ENCODE measurements at regions not wholly inside any gene's neighbourhood (a gene's known extent, or its start where the extent isn't known, plus 50 kb on each side); places are given as distances from the start of the nearest gene placed in this dataset.

- Histone ChIP-seq H3K36me3 (replicated peaks in 1 of 2; ENCODE audit: control extremely low read depth in 1 of 2, control insufficient read depth in 1 of 2, extremely low read depth in 1 of 2, insufficient read depth in 2 of 2, low read length in 1 of 2) (no peaks in the 10 kb centered on the region), H3K4me3 (ENCODE audit: control extremely low read depth in 1 of 5, extremely low read depth in 1 of 5, insufficient read depth in 1 of 5, low read depth in 2 of 5, low read length in 4 of 5) (no peak overlapping the region), H2AFZ (ENCODE audit: insufficient read depth, low read depth, low read length, poor library complexity, severe bottlenecking) (no peak overlapping the region), H4K20me1 (ENCODE audit: control insufficient read depth, insufficient read depth, low read length, poor library complexity, severe bottlenecking) (no peaks in the 10 kb centered on the region), H3K4me1 (ENCODE audit: control insufficient read depth in 2 of 2, insufficient read depth in 2 of 2, low read length in 2 of 2) (peaks cover 27 to 33% of the 10 kb centered on the region in 2 donors), H3K9me3 (ENCODE audit: control extremely low read depth in 1 of 3, control insufficient read depth in 2 of 3, insufficient read depth in 1 of 3, low read length in 2 of 3) (no peaks in the 10 kb centered on the region), H3K79me2 (ENCODE audit: control insufficient read depth, insufficient read depth, low read length) (no peaks in the 10 kb centered on the region), H3K27ac (ENCODE audit: low read length in 2 of 2) (no peak overlapping the region), H3K27me3 (replicated peaks in 1 of 4; ENCODE audit: control extremely low read depth in 1 of 4, control insufficient read depth in 3 of 4, insufficient read depth in 4 of 4, low read length in 3 of 4) (no peaks in the 10 kb centered on the region), H3K4me2 (replicated peaks; ENCODE audit: low read depth, low read length, poor library complexity, severe bottlenecking) (no peak overlapping the region), H3K9ac (ENCODE audit: low read length) (no peak overlapping the region)
- Mint-ChIP-seq H3K4me3 (no peak overlapping the region), H3K27me3 (no peaks in the 10 kb centered on the region), H3K9me3 (ENCODE audit: insufficient read depth) (no peaks in the 10 kb centered on the region), H3K27ac (peak overlapping the region; percentile 97), H3K4me1 (peaks cover 39% of the 10 kb centered on the region)
- ChIA-PET POLR2A (no interaction called here), CTCF (interaction anchor here (0.6 to 7.3 kb wide), 4 partner anchors 220 to 421 kb away, joined by 3 to 65 read pairs (median 4); no protein-coding TSS in a partner anchor)
- ATAC-seq (ENCODE audit: low read depth), result no peak
- no peak for TF ChIP-seq CTCF (IDR thresholded peaks at IDR 0.05)
- TF ChIP-seq EZH2 (IDR thresholded peaks at IDR 0.05; ENCODE audit: borderline replicate concordance, insufficient read depth, low read depth, low read length, poor library complexity, severe bottlenecking), result no peak
- 90% methylated on average over 13 of the region's 13 CpGs for WGBS (ENCODE audit: insufficient coverage)
- no peak for DNase-seq
- intact Hi-C loops (cut with micrococcal nuclease), result no loop called here
Observed at GRCh38 chr17:83202002-83203000, 122.9 kb downstream of the METRNL start.

- no peak overlapping the region for H2AFZ ChIP-seq (ENCODE audit: insufficient read depth, low read depth, low read length, poor library complexity, severe bottlenecking)
- peaks cover 39% of the 10 kb centered on the region for H3K4me1 Mint-ChIP-seq
- WGBS (ENCODE audit: insufficient coverage), result 91% methylated on average over 9 of the region's 9 CpGs
- H4K20me1 ChIP-seq (ENCODE audit: control insufficient read depth, insufficient read depth, low read length, poor library complexity, severe bottlenecking), result no peaks in the 10 kb centered on the region
- H3K9me3 Mint-ChIP-seq (ENCODE audit: insufficient read depth), result no peaks in the 10 kb centered on the region
- ChIA-PET POLR2A (no interaction called here), CTCF (interaction anchor here (0.8 to 7.3 kb wide), 2 partner anchors 13 to 422 kb away, joined by 3 to 65 read pairs; no protein-coding TSS in a partner anchor)
- H3K27me3 Mint-ChIP-seq, result no peaks in the 10 kb centered on the region
- ATAC-seq (ENCODE audit: low read depth) (no peak), DNase-seq (peak; percentile 21)
- H3K79me2 ChIP-seq (ENCODE audit: control insufficient read depth, insufficient read depth, low read length), result no peaks in the 10 kb centered on the region
- no peak overlapping the region for H3K4me3 Mint-ChIP-seq
- H3K9me3 ChIP-seq (ENCODE audit: control extremely low read depth in 1 of 3, control insufficient read depth in 2 of 3, insufficient read depth in 1 of 3, low read length in 2 of 3), result no peaks in the 10 kb centered on the region
- intact Hi-C loops (cut with micrococcal nuclease), result no loop called here
- no peak overlapping the region for H3K4me2 ChIP-seq (replicated peaks; ENCODE audit: low read depth, low read length, poor library complexity, severe bottlenecking)
- H3K9ac ChIP-seq (ENCODE audit: low read length), result no peak overlapping the region
- no peaks in the 10 kb centered on the region for H3K27me3 ChIP-seq (replicated peaks in 1 of 4; ENCODE audit: control extremely low read depth in 1 of 4, control insufficient read depth in 3 of 4, insufficient read depth in 4 of 4, low read length in 3 of 4)
- H3K4me3 ChIP-seq (ENCODE audit: control extremely low read depth in 1 of 5, extremely low read depth in 1 of 5, insufficient read depth in 1 of 5, low read depth in 2 of 5, low read length in 4 of 5), result no peak overlapping the region
- H3K36me3 ChIP-seq (replicated peaks in 1 of 2; ENCODE audit: control extremely low read depth in 1 of 2, control insufficient read depth in 1 of 2, extremely low read depth in 1 of 2, insufficient read depth in 2 of 2, low read length in 1 of 2), result no peaks in the 10 kb centered on the region
- no peak overlapping the region for H3K27ac ChIP-seq (ENCODE audit: low read length in 2 of 2)
- H3K27ac Mint-ChIP-seq, result no peak overlapping the region
- peaks cover 27 to 33% of the 10 kb centered on the region in 2 donors for H3K4me1 ChIP-seq (ENCODE audit: control insufficient read depth in 2 of 2, insufficient read depth in 2 of 2, low read length in 2 of 2)
- TF ChIP-seq EZH2 (IDR thresholded peaks at IDR 0.05; ENCODE audit: borderline replicate concordance, insufficient read depth, low read depth, low read length, poor library complexity, severe bottlenecking), result no peak
- no peak for TF ChIP-seq CTCF (IDR thresholded peaks at IDR 0.05)
Observed at GRCh38 chr17:83203073-83203471, 123.7 kb downstream of the METRNL start.

Data from B cell (primary cell).